ENCODE measurements at regions not wholly inside any gene's neighbourhood (a gene's known extent, or its start where the extent isn't known, plus 50 kb on each side); places are given as distances from the start of the nearest gene placed in this dataset.
"Not testable (repeated sequence)": the region's sequence is repeated elsewhere in the genome, so short reads cannot be mapped to it uniquely, and the experiment has no call there.

GRCh38 chr7:49670991-49671390 lies 102.4 kb upstream of the VWC2 start:
- DNase-seq (ENCODE audit: low spot score) = no peak

DNA sequence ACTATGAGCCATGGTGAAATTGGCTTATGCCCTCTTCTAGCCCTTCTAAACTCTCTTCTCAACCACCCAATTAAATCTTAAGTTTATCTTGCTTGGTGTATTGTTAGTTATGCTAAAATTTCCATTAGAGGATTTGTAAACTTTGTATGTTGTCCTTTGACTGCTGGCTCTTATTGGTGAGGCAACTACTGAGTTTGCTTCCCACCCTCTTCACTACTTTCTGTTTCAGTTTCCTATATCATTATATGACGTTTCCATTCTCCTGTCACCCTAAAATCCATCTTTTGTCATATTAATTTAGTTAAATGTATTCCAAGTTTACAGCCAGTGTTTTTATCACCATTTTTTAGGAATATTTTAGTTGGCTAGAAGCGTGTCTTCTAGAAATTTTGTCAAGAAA lies 80.9 kb upstream of the VWC2 start:
- no peak for DNase-seq (ENCODE audit: low spot score)

GRCh38 chr7:49695971-49696370 lies 77.5 kb upstream of the VWC2 start:
- DNase-seq (ENCODE audit: low spot score) = no peak

DNA sequence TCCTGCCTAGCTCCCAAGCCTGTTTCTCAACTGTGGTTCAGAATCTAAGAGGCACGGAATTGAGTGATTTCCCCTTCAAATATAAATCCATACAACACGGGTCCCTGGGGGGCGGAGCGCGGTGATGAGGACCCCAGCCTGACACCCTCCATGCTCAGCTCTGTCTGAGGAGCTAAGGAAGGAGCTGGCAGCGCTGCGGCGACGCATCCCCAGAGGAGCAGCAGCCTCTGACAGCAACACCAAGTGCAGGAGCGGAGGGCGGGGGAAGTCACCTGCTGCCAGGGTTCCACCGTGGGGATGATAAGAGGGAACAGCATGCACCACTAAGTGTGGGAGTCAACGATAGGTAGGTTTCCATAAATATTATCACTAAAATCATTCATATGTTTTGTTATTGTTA lies 72.6 kb upstream of the VWC2 start:
- DNase-seq (ENCODE audit: low spot score) = no peak

DNA sequence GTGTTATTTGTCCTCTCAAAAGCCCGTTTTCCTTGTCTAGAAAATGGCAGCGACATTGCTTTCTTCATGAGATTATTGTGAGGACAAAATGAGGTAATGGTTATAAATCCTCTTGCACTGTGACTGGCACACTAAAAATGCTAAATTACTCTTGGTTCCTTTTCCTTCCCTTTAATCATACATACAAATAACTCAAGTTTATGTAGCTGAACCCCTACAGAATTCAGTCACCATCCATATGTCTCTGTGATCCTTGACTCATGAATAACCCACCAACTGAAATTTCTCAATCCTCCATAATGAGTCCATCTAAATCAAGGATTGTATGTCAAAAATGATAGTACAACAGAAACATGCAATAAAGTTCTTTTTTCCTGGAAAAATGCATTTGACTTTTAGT lies 71.3 kb upstream of the VWC2 start:
- DNase-seq (ENCODE audit: low spot score) = no peak

DNA sequence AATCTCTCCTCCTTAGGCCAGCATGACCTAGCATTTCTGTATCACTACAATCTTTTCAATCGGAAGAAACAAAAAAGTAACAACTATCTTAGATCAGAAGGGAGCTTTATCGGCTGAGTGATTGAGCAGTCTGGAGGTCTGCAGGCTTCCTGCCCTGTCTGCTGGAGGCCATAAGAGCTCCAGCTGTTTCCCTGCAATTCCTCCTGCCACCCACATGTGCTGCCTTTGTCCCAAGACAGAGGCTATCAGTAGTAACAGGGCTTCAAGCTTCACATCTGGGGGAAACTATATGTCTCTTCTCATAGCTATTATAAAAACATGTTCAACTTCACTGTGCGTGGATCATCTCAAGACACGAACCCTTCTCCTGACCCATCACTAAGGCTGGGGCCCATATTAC lies 70.1 kb upstream of the VWC2 start:
- no peak for DNase-seq (ENCODE audit: low spot score)

GRCh38 chr7:49703881-49704280 lies 69.6 kb upstream of the VWC2 start:
- DNase-seq (ENCODE audit: low spot score) = no peak

GRCh38 chr7:49706106-49706505 lies 67.3 kb upstream of the VWC2 start:
- no peak for DNase-seq (ENCODE audit: low spot score)

DNA sequence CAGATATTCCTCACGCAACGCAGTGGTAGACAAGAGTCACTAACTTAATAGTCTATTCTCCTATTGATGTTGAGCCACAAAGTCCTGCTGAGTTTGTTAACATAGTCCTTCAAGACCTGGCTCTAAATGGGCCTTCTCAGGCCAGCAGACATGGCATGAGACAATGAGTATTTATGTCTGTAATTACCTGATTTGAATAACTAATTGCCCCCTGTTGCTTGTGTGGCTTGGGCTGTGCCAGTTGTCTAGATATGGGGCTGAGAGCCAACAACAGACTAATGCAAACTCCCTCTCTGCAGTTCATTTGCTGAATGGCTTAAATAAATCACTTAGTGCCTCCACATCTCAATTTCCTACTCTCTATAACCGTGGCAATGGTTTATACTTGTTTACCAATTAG lies 65.5 kb upstream of the VWC2 start:
- DNase-seq (ENCODE audit: low spot score) = no peak

DNA sequence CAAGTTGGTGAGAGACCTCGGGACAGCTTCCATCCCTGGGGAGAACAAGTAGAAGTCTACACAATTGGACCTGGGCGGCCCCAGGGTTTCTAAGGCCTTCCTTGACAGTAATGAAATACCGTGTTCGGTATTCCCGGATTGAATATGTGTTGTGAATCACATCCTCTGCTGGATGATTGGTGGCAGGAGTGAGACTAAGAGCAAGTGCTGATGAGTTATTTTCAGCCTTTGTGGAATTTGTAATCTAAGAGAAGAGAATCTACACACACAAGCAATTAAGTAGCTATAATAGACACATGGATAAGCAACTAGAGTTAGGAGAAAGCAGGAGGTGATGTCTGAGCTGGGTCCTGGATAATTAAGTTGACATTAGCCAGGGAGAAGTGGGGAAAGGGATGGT lies 64.8 kb upstream of the VWC2 start:
- no peak for DNase-seq (ENCODE audit: low spot score)

DNA sequence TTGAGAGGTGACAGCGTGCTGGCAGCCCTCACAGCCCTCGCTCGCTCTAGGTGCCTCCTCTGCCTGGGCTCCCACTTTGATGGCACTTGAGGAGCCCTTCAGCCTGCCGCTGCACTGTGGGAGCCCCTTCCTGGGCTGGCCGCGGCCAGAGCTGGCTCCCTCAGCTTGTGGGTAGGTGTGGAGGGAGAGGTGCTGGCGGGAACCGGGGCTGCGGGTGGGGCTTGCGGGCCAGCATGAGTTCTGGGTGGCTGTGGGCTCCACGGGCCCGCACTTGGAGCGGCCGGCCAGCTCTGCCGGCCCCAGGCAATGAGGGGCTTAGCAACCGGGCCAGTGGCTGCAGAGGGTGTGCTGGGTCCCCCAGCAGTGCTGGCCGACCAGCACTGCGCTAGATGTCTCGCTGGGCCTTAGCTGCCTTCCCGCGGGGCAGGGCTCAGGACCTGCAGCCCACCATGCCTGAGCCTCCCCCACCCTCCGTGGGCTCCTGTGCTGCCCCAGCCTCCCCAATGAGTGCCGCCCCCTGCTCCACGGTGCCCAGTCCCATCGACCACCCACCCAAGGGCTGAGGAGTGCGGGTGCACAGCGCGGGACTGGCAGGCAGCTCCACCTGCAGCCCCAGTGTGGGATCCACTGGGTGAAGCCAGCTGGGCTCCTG lies 62.2 kb upstream of the VWC2 start:
- DNase-seq (ENCODE audit: low spot score) = not testable (repeated sequence)

DNA sequence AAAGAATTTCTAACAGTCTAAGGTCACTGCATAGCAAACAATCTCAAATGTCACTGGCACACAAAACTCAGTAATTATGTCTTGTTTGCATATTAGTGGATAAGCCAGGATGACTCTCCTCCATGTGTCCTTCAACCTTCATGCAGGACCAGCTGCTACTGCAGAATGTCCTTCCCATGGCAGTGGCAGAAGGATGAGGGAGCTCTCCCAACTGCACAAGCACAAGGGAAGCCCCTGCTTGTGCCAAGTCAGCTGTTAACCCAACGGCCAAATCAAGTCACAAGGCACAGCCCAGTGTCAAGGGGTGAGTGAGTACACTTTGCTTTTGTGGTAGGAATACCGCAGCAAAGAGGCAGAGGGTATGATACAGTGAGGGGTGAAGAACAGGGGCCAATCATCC lies 59.3 kb upstream of the VWC2 start:
- no peak for DNase-seq (ENCODE audit: low spot score)

DNA sequence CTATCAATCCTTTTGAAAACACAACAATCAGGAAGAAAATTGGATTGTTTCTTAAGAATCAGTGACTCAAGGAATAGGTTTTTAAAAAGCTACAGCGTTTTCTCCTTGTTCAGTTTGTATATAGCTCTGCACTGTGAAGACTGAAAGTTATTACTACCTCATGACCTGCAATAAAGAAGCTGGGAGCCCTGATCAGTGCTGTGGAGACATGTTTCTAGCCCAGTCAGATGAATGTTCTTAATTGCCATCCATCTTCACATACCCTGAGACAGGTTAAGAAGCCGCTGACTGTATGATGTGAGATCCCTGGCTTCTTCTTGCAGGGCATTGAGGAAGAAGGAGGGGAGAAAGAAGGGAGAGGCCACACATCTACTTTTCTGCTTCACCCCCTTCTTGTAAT lies 58.0 kb upstream of the VWC2 start:
- no peak for DNase-seq (ENCODE audit: low spot score)

GRCh38 chr7:49717547-49717946 lies 55.9 kb upstream of the VWC2 start:
- DNase-seq (ENCODE audit: low spot score) = no peak

DNA sequence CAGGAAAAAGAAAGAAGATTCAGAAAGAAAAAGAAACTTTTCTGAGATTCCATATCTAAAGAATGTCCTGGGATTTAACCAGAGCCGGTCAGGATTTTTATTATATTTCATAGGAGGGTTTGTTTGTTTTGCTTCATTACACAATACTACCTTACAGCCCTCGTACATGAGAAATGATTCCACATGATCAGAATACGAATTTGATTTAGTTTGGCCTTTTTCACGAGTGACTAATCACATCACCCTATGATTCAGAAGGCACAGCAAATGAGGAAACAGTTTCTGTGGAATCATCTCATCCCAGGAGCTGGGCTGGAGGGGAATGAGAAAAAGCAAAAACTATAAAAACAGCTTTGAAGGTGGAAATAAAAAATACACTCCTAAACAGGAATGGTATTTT lies 54.7 kb upstream of the VWC2 start:
- no peak for DNase-seq (ENCODE audit: low spot score)

GRCh38 chr7:49721441-49721840 lies 52.0 kb upstream of the VWC2 start:
- DNase-seq (ENCODE audit: low spot score) = no peak

Measured in hematopoietic multipotent progenitor cell treated with erythropoietin and hydrocortisone succinate and interleukin-3 and kit ligand, for 15 days (in vitro differentiated cells).